Spleen (tissue), 11 donors: ENCODE measurements at regions not wholly inside any gene's neighbourhood (a gene's known extent, or its start where the extent isn't known, plus 50 kb on each side); places are given as distances from the start of the nearest gene placed in this dataset.

Experiments
- DNase-seq: peaks from one replicate; pipeline ENCODE4 v3.0.0-alpha.2; 2020
- H3K27ac ChIP-seq, 8 donors: fragments of 200-600 bp; sonication (generic) in 7 of 8; 1 replicate in 4 of 8; 2 replicates in 4 of 8; pipeline versions ENCODE4 v1.5.0 to v1.8.0; 2016 to 2021; ENCODE audit warnings: inconsistent platforms in 4 of 8, mild to moderate bottlenecking in 4 of 8, moderate library complexity in 1 of 8
- H3K27me3 ChIP-seq, 7 donors: fragments of 200-600 bp; sonication (generic) in 6 of 7; replicated peaks in 1 of 7; 1 replicate in 4 of 7; 2 replicates in 3 of 7; pipeline versions ENCODE4 v1.5.0 to v1.8.0; 2016 to 2021; ENCODE audit warnings: inconsistent platforms in 3 of 7, mild to moderate bottlenecking in 1 of 7
- H3K36me3 ChIP-seq, 6 donors: fragments of 200-600 bp; sonication (generic) in 5 of 6; 1 replicate in 4 of 6; 2 replicates in 2 of 6; pipeline versions ENCODE4 v1.5.0 to v1.8.0; 2016 to 2021; ENCODE audit warnings: inconsistent platforms in 2 of 6
- H3K4me1 ChIP-seq, 6 donors: fragments of 200-600 bp; sonication (generic) in 5 of 6; 1 replicate in 3 of 6; 2 replicates in 3 of 6; pipeline versions ENCODE4 v1.5.0 to v1.8.0; 2016 to 2021; ENCODE audit warnings: inconsistent platforms in 3 of 6
- H3K4me3 ChIP-seq, 8 donors: fragments of 200-600 bp; sonication (generic) in 7 of 8; 1 replicate in 4 of 8; 2 replicates in 4 of 8; pipeline versions ENCODE4 v1.5.0 to v1.8.0; 2016 to 2021; ENCODE audit warnings: inconsistent platforms in 4 of 8, mild to moderate bottlenecking in 4 of 8, moderate library complexity in 2 of 8
- H3K9me3 ChIP-seq, 8 donors: fragments of 200-600 bp; sonication (generic) in 7 of 8; 1 replicate in 4 of 8; 2 replicates in 4 of 8; pipeline versions ENCODE4 v1.5.0 to v1.8.0; 2016 to 2021; ENCODE audit warnings: inconsistent platforms in 4 of 8
- CTCF ChIP-seq, 11 experiments: fragments of 200-600 bp in 7 of 11; fragments of 450-650 bp in 4 of 11; sonication (generic) in 4 of 11; IDR thresholded peaks in 8 of 11; conservative IDR thresholded peaks in 3 of 11; 1 replicate in 7 of 11; 2 replicates in 4 of 11; pipeline versions ENCODE4 v1.4.0 to v1.8.0; 2016 to 2021; ENCODE audit warnings: antibody characterized with exemption in 11 of 11, inconsistent platforms in 4 of 11, mild to moderate bottlenecking in 1 of 11
- POLR2A ChIP-seq, 3 donors: fragments of 450-650 bp; IDR thresholded peaks; one replicate each; pipeline ENCODE4 v1.5.1; 2017; ENCODE audit warnings: antibody characterized with exemption in 3 of 3, mild to moderate bottlenecking in 1 of 3
- POLR2AphosphoS5 ChIP-seq, 3 donors: sonication (generic); formaldehyde crosslinking; IDR thresholded peaks; one replicate each; pipeline ENCODE4 v1.5.1; 2017; ENCODE audit warnings: antibody characterized with exemption in 3 of 3
- WGBS, 5 donors: extraction: QIAGEN DNeasy Blood & Tissue Kit in 3 of 5; methylation state at CpG; one replicate each; pipeline versions ENCODE4 v1.1.5 to v1.1.7; 2013 to 2018; 5-methylcytosine and 5-hydroxymethylcytosine counted together
- intact Hi-C: fragments of 100-400 bp; cut with DNase I; formaldehyde crosslinking; loops from one replicate; pipeline ENCODE4 v1.15.0; 2023; ENCODE audit warnings: low total_unique reads
- donor health status: healthy with polysubstance abuse.
- donor health status: DM: no; HTN: no; CAD: no; lungs with moderate emphysema.
- donor health status: DM: no; HTN: no; CAD: no.
- donor health status: Bipolar disorder and iron deficiency.
- donor health status: healthy.
- donor health status: DM: no; HTN: no; CAD: no.
- donor health status: DM: yes; HTN: yes; CAD: no.

- Histone ChIP-seq H3K4me1 (no peaks in the 10 kb centered on the region), H3K4me3 (no peak overlapping the region), H3K27me3 (peaks cover 0 to 52% (median 0%) of the 10 kb centered on the region in 7 donors), H3K27ac (no peak overlapping the region), H3K36me3 (no peaks in the 10 kb centered on the region), H3K9me3 (peaks cover 0 to 7% (median 0%) of the 10 kb centered on the region in 8 donors)
- TF ChIP-seq POLR2AphosphoS5 (IDR thresholded peaks at IDR 0.05) (no peak), POLR2A (IDR thresholded peaks at IDR 0.05) (no peak), CTCF (IDR thresholded peaks at IDR 0.05 in 8 of 11, conservative IDR thresholded peaks at IDR 0.05 in 3 of 11) (no peak)
- intact Hi-C loops, result no loop called here
- DNase-seq, result no peak
- 80 to 97% (median 87%) methylated on average over 9 of the region's 9 CpGs for WGBS, 5 donors
These were observed 79.5 kb upstream of the RPL38 start for GRCh38 chr17:74123866-74124444.

DNA sequence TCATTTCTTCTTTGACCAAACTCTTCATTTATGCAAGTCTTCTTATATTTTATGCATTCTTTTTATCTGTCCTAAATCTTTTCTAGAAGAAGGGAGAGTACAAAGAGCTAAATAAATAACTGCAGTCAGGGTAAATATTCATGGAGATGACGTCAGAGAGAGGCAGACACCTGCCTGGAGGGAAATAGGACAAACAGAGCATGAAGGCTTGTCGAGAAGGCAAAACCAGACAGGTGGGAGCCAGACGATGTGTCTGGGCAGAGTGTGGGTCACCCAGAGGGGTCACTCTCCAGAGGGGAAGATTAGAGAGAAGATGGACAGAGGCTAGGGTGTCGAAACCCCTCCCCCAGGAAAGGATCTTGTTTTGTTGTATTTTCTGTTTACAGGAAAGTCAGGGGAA lies 78.3 kb upstream of the RPL38 start:
- no peaks in the 10 kb centered on the region for H3K36me3 ChIP-seq
- TF ChIP-seq POLR2AphosphoS5 (IDR thresholded peaks at IDR 0.05), result no peak
- TF ChIP-seq CTCF (IDR thresholded peaks at IDR 0.05 in 8 of 11, conservative IDR thresholded peaks at IDR 0.05 in 3 of 11), result no peak
- no peak for TF ChIP-seq POLR2A (IDR thresholded peaks at IDR 0.05)
- H3K9me3 ChIP-seq, result peaks cover 0 to 7% (median 0%) of the 10 kb centered on the region in 8 donors
- WGBS, 5 donors, result 56 to 70% (median 62%) methylated on average over 4 of the region's 4 CpGs
- H3K4me3 ChIP-seq, result no peak overlapping the region
- H3K27me3 ChIP-seq, result peaks cover 0 to 52% (median 0%) of the 10 kb centered on the region in 7 donors
- no peaks in the 10 kb centered on the region for H3K4me1 ChIP-seq
- no peak overlapping the region for H3K27ac ChIP-seq
- DNase-seq, result no peak
- intact Hi-C loops, result no loop called here

- no peak for DNase-seq
- H3K9me3 ChIP-seq, result peaks cover 0 to 3% (median 0%) of the 10 kb centered on the region in 8 donors
- 52 to 60% (median 53%) methylated on average over 11 of the region's 11 CpGs for WGBS, 5 donors
- H3K4me1 ChIP-seq, result no peaks in the 10 kb centered on the region
- H3K27me3 ChIP-seq, result peaks cover 0 to 58% (median 5%) of the 10 kb centered on the region in 7 donors
- H3K4me3 ChIP-seq, result no peak overlapping the region
- TF ChIP-seq POLR2A (IDR thresholded peaks at IDR 0.05) (no peak), CTCF (IDR thresholded peaks at IDR 0.05 in 8 of 11, conservative IDR thresholded peaks at IDR 0.05 in 3 of 11) (no peak), POLR2AphosphoS5 (IDR thresholded peaks at IDR 0.05) (no peak)
- H3K36me3 ChIP-seq, result no peaks in the 10 kb centered on the region
- intact Hi-C loops, result no loop called here
- H3K27ac ChIP-seq, result no peak overlapping the region
These were observed 77.1 kb upstream of the RPL38 start for GRCh38 chr17:74126179-74126900.

- H3K27ac ChIP-seq, result no peak overlapping the region
- intact Hi-C loops, result no loop called here
- H3K36me3 ChIP-seq, result no peaks in the 10 kb centered on the region
- H3K9me3 ChIP-seq, result no peaks in the 10 kb centered on the region
- peaks cover 0 to 64% (median 5%) of the 10 kb centered on the region in 7 donors for H3K27me3 ChIP-seq
- H3K4me3 ChIP-seq, result no peak overlapping the region
- no peak for TF ChIP-seq CTCF (IDR thresholded peaks at IDR 0.05 in 8 of 11, conservative IDR thresholded peaks at IDR 0.05 in 3 of 11)
- TF ChIP-seq POLR2AphosphoS5 (IDR thresholded peaks at IDR 0.05), result no peak
- TF ChIP-seq POLR2A (IDR thresholded peaks at IDR 0.05), result no peak
- no peaks in the 10 kb centered on the region for H3K4me1 ChIP-seq
- no peak for DNase-seq
- WGBS, 5 donors, result 89 to 96% (median 94%) methylated on average over 5 of the region's 5 CpGs
These were observed 76.5 kb upstream of the RPL38 start for GRCh38 chr17:74126959-74127358.
